Lower leg skin (tissue), 3 donors: ENCODE measurements at regions not wholly inside any gene's neighbourhood (a gene's known extent, or its start where the extent isn't known, plus 50 kb on each side); places are given as distances from the start of the nearest gene placed in this dataset.

Experiments used
- POLR2A ChIP-seq, 2 donors: fragments of 450-650 bp; IDR thresholded peaks; one replicate each; pipeline ENCODE4 v1.6.1; 2016 to 2017; ENCODE audit warnings: antibody characterized with exemption in 2 of 2, mild to moderate bottlenecking in 1 of 2, moderate library complexity in 1 of 2
- TF ChIP-seq, protein P1 (sequence below), 3 donors: fragments of 450-650 bp; IDR thresholded peaks; one replicate each; pipeline ENCODE4 v1.5.1; 2016; ENCODE audit warnings: antibody characterized with exemption in 3 of 3, mild to moderate bottlenecking in 3 of 3, moderate library complexity in 2 of 3

DNA sequence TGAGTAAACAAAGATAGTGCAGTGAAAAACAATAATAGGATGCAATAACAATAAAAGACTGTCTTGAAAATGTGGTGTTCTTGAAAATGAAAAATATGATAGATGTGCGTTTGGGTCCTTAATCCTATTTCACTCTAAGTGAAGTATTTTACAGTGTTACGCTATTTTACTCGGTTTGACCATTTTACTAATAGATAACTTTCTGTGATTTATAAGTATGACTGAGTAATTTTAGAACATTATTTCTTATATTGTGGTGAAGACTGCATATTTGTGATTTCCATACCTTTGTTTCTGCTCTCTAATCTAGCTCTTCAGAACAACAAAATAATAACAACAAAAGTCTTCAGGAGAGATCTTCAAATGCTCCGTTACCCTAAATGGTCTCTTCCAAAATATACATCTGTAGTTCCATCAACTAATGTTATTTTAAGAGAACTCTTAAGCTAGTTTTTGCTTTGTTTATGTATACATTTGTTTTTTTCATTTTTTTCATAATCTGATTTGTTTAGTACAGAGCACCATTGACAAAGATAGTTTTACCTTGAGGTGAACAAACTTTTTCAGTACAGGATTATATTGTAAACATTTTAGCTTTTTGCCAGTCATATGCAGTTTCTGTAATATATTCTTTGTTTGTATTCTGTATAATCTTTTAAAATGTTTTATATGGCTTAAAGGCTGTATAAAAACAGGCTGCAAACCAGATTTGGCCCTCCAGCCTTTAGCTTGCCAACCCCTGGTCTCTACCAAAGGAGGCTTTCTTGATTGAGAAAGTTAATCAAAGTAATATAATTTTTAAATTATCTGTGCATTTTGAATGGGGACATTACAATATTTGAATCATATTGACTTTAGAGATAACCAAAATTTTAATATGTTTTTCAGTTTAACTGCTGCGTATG lies 1572.7 kb upstream of the PRR20A start:
- TF ChIP-seq, protein P1, sequence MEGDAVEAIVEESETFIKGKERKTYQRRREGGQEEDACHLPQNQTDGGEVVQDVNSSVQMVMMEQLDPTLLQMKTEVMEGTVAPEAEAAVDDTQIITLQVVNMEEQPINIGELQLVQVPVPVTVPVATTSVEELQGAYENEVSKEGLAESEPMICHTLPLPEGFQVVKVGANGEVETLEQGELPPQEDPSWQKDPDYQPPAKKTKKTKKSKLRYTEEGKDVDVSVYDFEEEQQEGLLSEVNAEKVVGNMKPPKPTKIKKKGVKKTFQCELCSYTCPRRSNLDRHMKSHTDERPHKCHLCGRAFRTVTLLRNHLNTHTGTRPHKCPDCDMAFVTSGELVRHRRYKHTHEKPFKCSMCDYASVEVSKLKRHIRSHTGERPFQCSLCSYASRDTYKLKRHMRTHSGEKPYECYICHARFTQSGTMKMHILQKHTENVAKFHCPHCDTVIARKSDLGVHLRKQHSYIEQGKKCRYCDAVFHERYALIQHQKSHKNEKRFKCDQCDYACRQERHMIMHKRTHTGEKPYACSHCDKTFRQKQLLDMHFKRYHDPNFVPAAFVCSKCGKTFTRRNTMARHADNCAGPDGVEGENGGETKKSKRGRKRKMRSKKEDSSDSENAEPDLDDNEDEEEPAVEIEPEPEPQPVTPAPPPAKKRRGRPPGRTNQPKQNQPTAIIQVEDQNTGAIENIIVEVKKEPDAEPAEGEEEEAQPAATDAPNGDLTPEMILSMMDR (IDR thresholded peaks at IDR 0.05): no peak
- no peak for TF ChIP-seq POLR2A (IDR thresholded peaks at IDR 0.05)
